Pancreas (tissue), 10 donors: ENCODE measurements at regions not wholly inside any gene's neighbourhood (a gene's known extent, or its start where the extent isn't known, plus 50 kb on each side); places are given as distances from the start of the nearest gene placed in this dataset.

ENCODE experiments used
- ATAC-seq, 4 donors: fragments of 200-7000 bp; cut with Tn5 transposase; one replicate each; pipeline versions ENCODE4 v1.8.0 to v1.9.1; 2020; ENCODE audit warnings: mild to moderate bottlenecking in 4 of 4, moderate library complexity in 4 of 4
- DNase-seq, 6 donors: peaks; one replicate each; pipeline ENCODE4 v3.0.0-alpha.2; 2020
- FAIRE-seq: peaks from 2 replicates; lab custom pipeline; 2012; peaks lifted over from hg19 to GRCh38; lab: Jason Lieb, UNC
- H3K27ac ChIP-seq, 4 donors: fragments of 200-600 bp; sonication (generic); 1 replicate in 3 of 4; 2 replicates in 1 of 4; pipeline versions ENCODE4 v1.5.0 to v1.8.0; 2020
- H3K27me3 ChIP-seq, 4 donors: fragments of 200-600 bp; one replicate each; pipeline ENCODE4 v1.8.0; 2021
- H3K36me3 ChIP-seq, 3 donors: fragments of 200-600 bp; sonication (generic) in 1 of 3; one replicate each; pipeline versions ENCODE4 v1.5.0 to v1.8.0; 2020 to 2021
- H3K4me1 ChIP-seq, 3 donors: fragments of 200-600 bp; one replicate each; pipeline ENCODE4 v1.8.0; 2021
- H3K4me3 ChIP-seq, 4 donors: fragments of 200-600 bp; sonication (generic) in 2 of 4; one replicate each; pipeline versions ENCODE4 v1.5.0 to v1.8.0; 2020 to 2021
- H3K9me3 ChIP-seq, 4 donors: fragments of 200-600 bp; one replicate each; pipeline ENCODE4 v1.8.0; 2021
- CTCF ChIP-seq, 4 donors: fragments of 200-600 bp; sonication (generic) in 3 of 4; IDR thresholded peaks; one replicate each; pipeline versions ENCODE4 v1.5.0 to v1.8.0; 2021; ENCODE audit warnings: antibody characterized with exemption in 4 of 4
- WGBS, 2 donors: extraction: QIAGEN DNeasy Blood & Tissue Kit; methylation state at CpG; one replicate each; pipeline ENCODE4 v1.1.7; 2013; 5-methylcytosine and 5-hydroxymethylcytosine counted together
- intact Hi-C, 3 donors: fragments of 100-400 bp; cut with DNase I; formaldehyde crosslinking; loops; one replicate each; pipeline versions ENCODE4 v1.11.1 to v1.14.2; 2022
- donor health status: healthy with polysubstance abuse.
- donor health status: DM: no; HTN: no; CAD: no; lungs with moderate emphysema.
- donor health status: DM: no; HTN: no; CAD: no.
- donor health status: control.
- donor health status: control.
- donor health status: Bipolar disorder and iron deficiency.
- donor health status: DM: yes; HTN: yes; CAD: no.
- donor health status: DM: no; HTN: no; CAD: no.
- donor health status: DM: no; HTN: no; CAD: no.
- donor health status: DM: yes; HTN: yes; CAD: no.

GRCh38 chr9:88737876-88738275 is 202.9 kb downstream of the NXNL2 start:
- Histone ChIP-seq H3K36me3 (no peaks in the 10 kb centered on the region), H3K4me3 (no peak overlapping the region), H3K4me1 (no peaks in the 10 kb centered on the region), H3K27ac (no peak overlapping the region), H3K9me3 (no peaks in the 10 kb centered on the region), H3K27me3 (no peaks in the 10 kb centered on the region)
- FAIRE-seq (no peak), ATAC-seq (no peak), DNase-seq (no peak)
- no peak for TF ChIP-seq CTCF (IDR thresholded peaks at IDR 0.05)
- intact Hi-C loops, result no loop called here
- WGBS, 2 donors, result 72 to 73% methylated on average over 9 of the region's 9 CpGs

- intact Hi-C loops, result no loop called here
Measured at GRCh38 chr9:88738709-88739108, 203.7 kb downstream of the NXNL2 start.

GRCh38 chr9:88739373-88739772 is 204.4 kb downstream of the NXNL2 start:
- 41 to 54% methylated on average over 2 of the region's 2 CpGs for WGBS, 2 donors
- no peaks in the 10 kb centered on the region for H3K36me3 ChIP-seq
- no peak for ATAC-seq
- TF ChIP-seq CTCF (IDR thresholded peaks at IDR 0.05), result no peak
- H3K27ac ChIP-seq, result no peak overlapping the region
- no peak for FAIRE-seq
- no peaks in the 10 kb centered on the region for H3K27me3 ChIP-seq
- intact Hi-C loops, result no loop called here
- DNase-seq, result no peak
- no peaks in the 10 kb centered on the region for H3K9me3 ChIP-seq
- H3K4me3 ChIP-seq, result no peak overlapping the region
- no peaks in the 10 kb centered on the region for H3K4me1 ChIP-seq

More at GRCh38 chr9:88738709-88739108, 203.7 kb downstream of the NXNL2 start:
- DNase-seq, result no peak
- H3K9me3 ChIP-seq, result no peaks in the 10 kb centered on the region
- no peak for TF ChIP-seq CTCF (IDR thresholded peaks at IDR 0.05)
- H3K4me3 ChIP-seq, result no peak overlapping the region
- H3K4me1 ChIP-seq, result no peaks in the 10 kb centered on the region
- H3K36me3 ChIP-seq, result no peaks in the 10 kb centered on the region
- ATAC-seq, result peak in 1 of 4 donors; percentile 44
- WGBS, 2 donors, result 61 to 66% methylated on average over 3 of the region's 3 CpGs
- H3K27ac ChIP-seq, result no peak overlapping the region
- FAIRE-seq, result no peak
- no peaks in the 10 kb centered on the region for H3K27me3 ChIP-seq

- no peak overlapping the region for H3K27ac ChIP-seq
- no peak for FAIRE-seq
- H3K4me3 ChIP-seq, result no peak overlapping the region
- no peaks in the 10 kb centered on the region for H3K9me3 ChIP-seq
- TF ChIP-seq CTCF (IDR thresholded peaks at IDR 0.05), result no peak
- no peaks in the 10 kb centered on the region for H3K36me3 ChIP-seq
- H3K4me1 ChIP-seq, result no peaks in the 10 kb centered on the region
- intact Hi-C loops, result no loop called here
- no peak for ATAC-seq
- no peak for DNase-seq
- no peaks in the 10 kb centered on the region for H3K27me3 ChIP-seq
- 72 to 85% methylated on average over 7 of the region's 7 CpGs for WGBS, 2 donors
Measured at GRCh38 chr9:88740844-88741243, 205.9 kb downstream of the NXNL2 start.

GRCh38 chr9:88741335-88741734 is 206.4 kb downstream of the NXNL2 start:
- 64 to 73% methylated on average over 3 of the region's 3 CpGs for WGBS, 2 donors
- intact Hi-C loops, result no loop called here
- Histone ChIP-seq H3K27me3 (no peaks in the 10 kb centered on the region), H3K27ac (no peak overlapping the region), H3K4me3 (no peak overlapping the region), H3K9me3 (no peaks in the 10 kb centered on the region), H3K36me3 (no peaks in the 10 kb centered on the region), H3K4me1 (no peaks in the 10 kb centered on the region)
- DNase-seq, result no peak
- no peak for ATAC-seq
- FAIRE-seq, result no peak
- TF ChIP-seq CTCF (IDR thresholded peaks at IDR 0.05), result no peak
